Endometrium (tissue), 2 donors: ENCODE measurements at regions not wholly inside any gene's neighbourhood (a gene's known extent, or its start where the extent isn't known, plus 50 kb on each side); places are given as distances from the start of the nearest gene placed in this dataset.

Experiments used
- FAIRE-seq: peaks from 2 replicates; lab custom pipeline; 2012; peaks lifted over from hg19 to GRCh38; lab: Jason Lieb, UNC
- donor health status: control.
- donor health status: control.

DNA sequence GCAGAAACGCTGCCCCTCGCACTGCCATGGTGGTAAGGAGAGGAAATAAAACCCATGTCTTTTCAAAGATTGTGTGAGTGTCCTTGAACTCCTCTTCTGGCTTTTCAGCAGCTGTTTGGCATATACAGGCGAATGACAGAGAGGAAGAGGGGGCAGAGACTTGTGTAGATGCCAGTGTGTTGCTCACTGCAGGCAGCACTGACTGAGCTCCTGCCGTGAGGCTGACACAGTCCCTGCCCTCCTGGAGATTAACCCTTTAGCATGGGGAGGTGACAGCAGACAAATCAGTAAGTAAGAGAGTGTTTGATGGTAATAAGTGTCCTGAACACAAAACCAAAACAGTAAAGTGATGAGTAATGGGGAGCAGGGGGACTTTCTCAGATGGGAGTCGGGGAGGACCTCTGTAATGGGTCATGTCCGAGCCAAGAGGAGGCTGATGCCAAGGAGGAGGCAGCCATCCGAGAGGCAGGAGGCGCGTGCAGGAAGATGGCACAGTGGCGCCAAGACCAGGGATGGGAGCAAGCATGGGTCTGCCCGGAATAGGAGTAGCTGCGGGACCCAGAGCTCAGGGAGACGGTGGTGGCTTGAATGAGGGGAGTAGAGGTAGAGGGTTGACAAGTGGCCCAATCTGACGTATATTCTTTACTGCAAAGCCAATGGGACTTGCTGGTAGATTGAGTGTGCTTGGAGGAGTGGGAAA is 182.2 kb downstream of the FOXO1 start:
- FAIRE-seq = no peak

DNA sequence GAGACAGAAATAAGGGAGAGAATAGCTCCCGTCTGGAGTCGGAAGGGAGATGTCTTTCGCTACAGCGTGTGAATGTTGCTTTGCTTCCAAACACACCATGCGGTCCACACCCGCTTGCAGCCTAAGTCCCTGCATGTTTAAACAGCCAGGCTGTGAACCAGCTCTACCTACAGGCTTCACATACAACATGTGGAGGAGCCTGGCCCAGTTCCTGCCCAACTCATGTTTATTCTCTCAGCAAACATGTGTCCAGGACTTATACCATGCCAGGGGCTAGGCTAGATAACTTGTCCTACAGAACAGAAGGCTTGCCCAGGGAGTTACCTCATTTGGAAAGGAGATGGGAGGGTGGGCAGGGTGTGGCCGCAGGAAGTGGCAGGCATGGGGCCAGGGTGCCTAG is 181.5 kb downstream of the FOXO1 start:
- no peak for FAIRE-seq

DNA sequence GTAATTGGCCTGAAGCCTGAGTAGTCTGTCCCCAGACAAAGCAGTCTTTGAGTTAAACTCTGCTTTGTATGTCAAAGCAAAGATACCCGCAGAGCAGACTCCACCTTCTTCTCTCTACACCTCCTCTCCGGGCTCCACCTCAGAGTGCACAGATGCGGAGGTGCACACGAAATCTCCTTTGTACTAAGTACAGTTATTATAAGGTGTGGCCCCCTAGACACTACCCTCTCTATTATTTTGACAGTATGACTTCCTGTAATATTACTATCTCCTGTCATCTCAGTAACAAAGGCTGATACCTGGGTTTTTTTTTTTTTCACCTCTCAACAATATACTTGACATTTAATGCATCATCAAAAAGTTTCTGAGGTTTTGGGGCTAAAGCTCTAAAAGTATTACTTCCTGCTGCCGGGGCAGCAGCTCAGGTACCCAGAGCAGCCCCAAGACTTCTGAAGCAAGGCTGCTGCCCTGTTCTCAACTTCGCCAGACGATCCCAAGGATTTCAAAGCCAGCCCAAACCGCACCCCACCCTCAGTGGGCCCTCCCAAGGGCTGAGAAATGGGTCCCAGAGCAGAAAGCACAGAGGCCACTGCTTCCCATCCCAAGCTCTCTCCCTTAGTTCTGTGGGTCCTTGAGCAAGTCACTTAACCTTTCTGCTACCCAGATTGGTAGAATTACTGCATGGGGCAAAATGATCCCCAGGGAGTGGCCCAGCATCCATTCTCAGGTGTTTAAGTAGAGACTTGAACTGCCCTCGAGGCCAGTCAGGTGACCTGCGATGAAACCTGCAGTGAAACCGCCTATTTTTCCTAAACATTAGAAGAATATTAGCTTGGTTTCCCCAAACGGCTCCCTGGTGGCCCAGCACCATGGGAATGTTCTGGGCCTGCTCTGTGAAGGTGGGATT is 180.6 kb downstream of the FOXO1 start:
- FAIRE-seq = no peak

DNA sequence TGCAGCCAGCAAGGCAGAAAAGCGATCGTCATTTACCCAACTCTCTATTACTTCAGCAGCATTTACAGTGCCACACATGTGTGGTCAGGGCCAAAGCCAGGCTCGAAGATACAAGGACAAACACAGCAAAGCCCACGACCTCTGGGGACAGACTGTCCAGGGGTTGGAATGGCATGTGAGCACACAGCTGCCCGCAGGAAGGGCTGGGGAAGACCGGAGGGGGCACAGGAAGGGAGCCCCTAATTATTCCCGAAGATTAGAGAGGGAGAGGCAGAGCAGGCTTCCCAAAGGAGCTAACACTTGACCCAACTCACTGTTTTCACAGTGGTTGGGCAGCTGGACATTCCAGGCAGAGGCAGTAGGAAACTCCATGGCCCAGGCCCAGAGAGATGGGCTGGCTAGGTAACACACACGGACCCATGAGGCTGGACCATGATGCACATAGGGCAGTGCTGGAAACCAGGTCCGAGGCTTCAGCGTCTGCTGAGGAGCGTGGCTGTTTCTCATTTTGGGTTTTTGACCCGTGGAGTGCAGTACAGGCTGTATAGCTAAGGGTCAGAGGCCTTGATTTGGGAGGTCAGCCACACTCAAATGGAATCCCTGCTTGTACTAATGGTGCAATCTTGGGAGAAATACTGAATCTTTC is 179.8 kb downstream of the FOXO1 start:
- no peak for FAIRE-seq

DNA sequence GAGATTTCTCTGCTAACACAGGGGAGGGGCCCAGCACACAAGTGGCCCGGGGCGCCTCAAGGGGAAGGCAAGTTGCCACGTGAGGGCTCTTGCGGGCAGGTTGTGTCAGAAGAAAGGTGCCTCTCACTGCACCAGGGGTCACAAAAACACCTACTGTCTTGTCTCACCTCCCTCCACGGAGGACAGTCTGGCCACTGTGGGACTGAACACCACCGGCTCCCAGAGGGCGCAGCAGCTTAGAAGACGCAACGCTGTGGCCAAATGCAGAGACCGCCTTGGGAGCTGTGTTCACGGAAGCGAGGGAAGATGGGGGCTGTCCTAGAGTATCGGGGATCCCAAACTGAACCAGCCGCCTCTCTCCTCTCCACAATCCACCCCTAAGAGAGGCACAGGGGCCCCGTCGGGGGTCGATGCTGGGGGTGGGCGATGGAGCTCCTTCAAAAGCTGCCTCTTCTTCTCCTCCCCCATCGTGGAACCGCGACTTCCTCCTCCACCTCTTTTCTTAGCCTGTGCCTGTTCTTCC is 177.5 kb downstream of the FOXO1 start:
- no peak for FAIRE-seq

DNA sequence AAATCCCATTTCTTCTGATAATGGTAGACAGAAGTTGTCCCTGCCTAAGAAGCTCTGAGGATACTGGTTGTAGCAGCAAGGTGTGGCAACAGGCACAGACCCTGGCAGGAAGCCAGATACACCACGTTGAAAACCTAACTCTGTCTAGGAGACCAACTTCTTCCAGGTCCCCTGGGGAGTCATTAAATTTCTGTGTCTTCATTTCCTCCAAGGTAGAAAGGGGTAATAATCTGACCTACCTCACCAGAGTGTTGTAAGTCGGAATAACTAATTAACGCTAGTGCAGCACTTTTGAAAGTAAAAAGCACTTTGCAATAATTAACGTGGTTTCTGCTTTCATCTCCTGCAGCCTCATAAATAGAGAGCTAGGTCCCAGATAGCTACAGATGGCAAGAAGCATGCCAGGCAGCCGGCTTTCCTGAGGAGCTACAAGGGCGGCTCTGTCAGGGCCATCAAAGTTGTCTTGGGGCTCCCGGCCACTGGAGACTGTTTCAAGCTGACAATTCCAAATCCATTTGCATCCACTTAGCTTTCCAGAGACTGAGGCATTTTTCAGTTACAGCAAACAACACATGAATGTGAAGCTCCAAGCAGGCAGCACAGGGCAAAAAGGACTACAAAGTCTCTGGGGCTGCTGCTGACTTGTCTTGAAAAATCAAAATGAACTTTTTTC is 176.2 kb downstream of the FOXO1 start:
- no peak for FAIRE-seq

DNA sequence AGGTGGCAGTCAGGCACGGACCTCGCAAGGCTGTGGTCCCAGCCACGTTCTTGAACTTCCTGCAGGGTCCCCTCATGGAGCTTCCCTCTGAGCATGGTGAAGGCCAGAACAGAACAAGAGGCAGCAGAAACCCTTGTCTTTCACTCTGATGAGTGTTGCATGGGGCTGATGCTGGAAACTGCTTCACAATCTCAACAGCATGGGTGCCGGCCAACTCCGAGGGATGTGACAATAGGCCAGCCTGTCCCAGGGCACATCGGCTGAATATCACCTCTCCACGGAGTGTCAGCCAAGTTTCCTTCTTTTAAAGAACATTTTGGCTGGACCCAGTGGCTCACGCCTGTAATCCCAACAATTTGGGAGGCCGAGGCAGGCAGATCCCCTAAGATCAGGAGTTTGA is 173.9 kb downstream of the FOXO1 start:
- no peak for FAIRE-seq

DNA sequence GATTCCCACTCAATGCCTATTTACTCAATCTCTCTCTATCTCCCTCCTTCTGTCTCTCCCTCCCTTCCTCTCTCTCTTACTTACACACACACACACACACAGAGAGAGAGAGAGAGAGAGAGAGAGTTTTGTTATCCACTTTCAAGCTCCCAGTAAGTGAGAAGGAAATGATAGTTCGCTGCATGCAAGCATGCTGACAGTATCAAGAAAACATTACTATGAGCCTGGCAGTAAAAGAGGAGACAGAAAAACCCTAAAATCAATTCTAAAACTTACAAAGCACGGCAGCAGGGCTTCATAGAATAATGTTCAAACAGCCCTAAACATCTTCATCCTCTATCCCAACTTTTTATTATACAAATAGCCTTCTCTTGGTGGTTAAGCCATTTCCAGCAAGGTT is 171.9 kb downstream of the FOXO1 start:
- FAIRE-seq = no peak

DNA sequence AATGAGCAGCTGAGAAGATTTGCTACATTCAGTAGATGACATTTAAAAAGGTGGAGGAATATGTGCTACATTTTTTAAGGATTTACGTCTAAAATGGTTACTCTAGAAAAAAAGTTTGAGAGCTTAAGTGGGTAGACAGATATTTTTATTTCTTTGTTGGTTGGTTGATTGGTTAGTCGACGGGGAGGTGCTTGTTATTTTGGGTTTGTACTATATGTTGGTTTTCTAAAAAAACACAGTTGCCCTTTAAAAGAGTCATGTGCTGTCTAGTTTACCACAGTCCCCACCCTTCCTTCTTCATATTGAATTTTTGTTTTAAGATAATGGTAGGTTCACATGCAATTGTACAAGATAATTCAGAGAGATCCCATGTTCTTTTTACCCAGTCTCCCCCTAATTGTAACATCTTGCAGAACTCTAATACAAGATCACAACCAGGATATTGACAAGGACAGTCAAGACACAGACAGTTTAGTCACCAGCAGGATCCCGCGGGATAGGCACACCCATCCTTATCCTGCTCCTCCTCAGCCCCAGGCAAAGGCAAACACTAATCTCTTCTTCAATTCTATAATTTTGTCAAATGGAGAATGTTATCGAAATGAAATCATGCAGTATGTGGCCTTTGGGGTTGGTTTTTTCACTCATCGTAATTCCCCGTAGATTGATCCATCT is 171.4 kb downstream of the FOXO1 start:
- no peak for FAIRE-seq

DNA sequence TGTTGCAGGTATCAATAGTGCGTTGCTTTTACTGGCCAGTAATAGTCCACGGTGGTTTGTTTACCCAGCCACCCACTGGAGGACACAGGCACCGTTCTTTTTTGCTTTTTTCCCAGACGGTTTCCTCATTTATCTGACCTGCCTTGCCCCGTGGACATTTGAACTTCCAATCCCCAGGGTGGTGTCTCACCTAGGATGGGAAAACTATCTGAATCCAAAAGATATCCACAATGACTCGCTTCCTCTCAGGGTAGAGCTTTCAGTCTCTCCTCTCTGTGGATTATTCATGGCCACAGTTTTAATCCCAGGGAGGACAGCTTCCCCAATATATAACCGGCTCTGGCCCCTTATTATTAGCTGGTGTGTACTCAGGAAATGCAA is 170.8 kb downstream of the FOXO1 start:
- FAIRE-seq = no peak

DNA sequence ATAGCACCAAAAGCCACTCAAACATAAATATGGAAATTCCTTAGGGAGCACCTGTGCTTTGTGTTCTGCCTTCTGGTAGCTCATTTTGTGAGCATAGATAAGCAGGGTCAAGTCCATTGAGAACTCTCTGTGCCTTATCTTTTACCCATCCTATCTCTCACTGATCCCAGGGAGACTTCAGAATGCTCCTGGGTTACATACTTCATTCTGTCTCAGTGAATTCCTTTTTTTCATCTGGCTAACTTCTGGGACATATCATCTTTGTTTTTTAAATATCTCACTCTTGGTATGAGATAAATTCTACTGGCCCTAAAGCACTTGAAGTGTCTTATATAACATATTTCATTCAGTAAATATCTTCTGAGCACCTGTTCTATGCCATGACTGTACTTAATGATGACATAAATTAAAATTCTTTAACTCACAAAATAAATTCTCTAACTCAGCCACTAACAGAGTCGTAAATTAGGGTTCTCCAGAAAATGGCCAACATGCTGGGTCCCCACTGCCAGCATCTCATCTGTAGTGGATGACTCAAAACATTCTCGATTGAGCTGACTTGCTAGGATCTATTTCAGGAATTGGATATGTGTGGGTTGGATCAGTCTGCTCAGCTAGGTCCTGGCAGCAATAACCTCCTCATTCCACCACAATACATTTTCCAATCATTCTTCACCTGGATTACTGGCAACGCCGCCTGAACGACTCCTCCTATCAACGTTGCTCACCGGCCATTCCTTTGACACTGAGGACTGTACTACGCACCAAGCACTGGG is 170.2 kb downstream of the FOXO1 start:
- FAIRE-seq = no peak

DNA sequence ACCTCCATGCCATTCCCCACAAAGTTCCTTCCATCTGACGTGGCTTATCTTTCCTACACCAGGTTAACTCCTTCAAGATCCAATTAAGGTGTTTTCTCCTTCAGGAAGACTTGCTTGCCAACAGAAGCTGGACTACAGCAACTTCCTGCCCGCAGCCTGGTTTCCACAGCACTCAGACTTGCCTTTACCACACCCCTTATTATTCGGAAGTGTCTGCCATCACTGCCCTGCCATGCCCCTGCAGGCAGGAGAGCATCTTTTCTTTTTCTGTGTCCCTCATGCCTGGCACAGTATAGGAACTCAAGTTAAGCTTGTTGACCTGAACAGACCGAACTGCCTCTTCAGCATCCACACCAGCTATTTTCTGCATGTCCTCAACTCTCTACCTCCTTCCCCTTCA is 168.0 kb downstream of the FOXO1 start:
- FAIRE-seq = no peak

DNA sequence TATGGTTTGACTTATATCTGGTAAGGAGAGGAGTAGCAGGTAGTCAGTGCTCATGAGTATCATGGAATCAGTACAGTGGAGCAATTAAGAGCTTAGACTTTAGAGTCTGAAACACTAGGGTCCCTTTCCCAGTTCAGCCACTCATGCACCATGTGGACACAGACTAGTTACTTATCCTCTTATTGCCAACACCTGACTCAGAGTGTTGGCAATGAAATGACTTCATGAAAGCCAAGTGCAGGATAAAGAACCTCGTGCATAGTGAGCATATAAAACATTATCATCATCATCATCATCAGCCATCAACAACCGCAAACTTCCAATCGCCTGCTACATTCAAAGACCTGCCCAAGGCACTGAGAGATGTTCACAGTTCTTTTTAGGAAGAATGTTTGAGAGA is 164.2 kb downstream of the FOXO1 start:
- FAIRE-seq = no peak

DNA sequence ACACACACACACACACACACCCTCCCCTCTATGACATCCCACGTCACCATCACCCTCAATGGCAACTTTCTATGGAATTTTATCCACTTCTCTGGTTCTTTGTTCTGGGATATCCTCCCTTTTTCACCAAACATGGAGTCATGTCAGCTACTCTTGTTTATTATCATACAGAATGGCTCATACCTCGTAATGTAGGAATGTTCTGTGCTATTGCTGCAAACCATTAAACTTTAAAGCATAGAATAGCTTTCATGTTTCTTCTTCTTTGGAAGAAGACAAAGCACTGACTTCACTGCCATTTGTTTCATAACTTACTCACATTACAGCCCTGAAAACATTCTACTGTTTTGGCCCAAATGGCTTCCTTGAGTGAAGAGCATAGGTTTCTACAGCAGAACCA is 163.4 kb downstream of the FOXO1 start:
- FAIRE-seq = no peak

DNA sequence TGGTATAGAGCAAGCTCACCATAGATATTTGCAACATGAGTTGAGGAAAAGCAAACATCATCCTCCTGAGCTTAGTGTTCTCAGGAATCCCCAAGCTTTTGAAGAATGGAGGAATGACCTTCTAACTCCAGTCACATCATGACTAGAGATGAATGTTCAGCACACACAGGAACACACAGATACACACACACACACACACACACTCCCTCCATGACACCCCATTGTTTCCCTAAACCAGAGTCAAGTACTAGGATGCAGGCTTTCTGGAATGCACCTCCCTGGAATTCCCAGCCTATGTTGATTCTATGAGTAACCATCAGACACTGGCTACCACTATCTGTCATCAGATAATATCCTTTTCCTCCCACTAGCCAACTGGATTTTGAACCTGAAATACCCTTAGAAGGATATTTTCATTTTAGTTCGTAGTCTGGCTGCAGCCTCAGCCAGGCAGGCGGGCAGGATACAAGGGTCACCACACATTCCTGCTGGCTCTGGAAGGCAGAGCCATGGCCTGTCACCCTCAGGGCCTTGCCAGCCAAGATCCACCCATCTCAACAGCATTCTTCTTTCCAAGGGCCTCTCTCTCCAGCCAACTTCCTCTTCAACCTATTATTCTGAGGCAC is 162.4 kb downstream of the FOXO1 start:
- FAIRE-seq = no peak

DNA sequence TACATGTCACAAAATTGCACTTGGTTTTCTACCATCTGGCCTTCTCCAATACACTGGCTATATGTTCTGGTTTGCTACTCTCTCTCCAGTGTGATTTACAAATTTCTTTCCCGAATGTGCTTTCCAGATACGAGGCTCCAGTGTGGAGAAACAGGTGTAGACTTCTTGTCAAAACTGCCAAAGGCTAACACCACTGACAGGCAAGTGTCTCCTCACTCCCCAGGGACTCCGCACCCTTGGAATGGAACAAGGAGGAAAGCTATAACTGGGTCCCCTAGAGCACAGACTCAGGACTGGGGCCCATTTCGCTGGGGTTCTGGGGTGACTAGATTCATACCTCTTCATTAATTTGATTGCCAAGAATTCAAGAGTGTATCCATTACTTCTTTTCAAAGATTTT is 161.8 kb downstream of the FOXO1 start:
- FAIRE-seq = no peak

DNA sequence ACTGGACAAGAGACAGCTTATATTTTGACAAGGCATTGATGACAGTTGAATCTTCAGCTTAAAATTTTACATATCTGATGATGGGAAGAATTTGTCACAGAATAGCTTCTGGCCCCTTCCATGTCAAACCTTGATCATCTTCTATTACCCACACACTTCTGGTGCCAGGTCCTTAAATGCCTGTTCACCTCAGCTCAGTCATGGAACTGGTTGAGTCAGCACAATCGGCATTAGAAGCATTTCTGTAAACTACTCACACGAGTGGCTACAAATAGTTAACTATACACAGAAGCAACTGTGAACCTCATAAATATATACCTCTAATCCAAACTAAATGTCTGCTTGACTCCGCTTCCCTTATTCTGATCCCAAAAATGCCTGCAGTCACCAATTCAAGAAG is 161.2 kb downstream of the FOXO1 start:
- no peak for FAIRE-seq
